GM19351 (cell line): ENCODE measurements at regions not wholly inside any gene's neighbourhood (a gene's known extent, or its start where the extent isn't known, plus 50 kb on each side); places are given as distances from the start of the nearest gene placed in this dataset.

Source experiments
- ATAC-seq: cut with Tn5 transposase; IDR thresholded peaks from one replicate; pipeline ENCODE4 v1.9.1; 2021; ENCODE audit warnings: mild to moderate bottlenecking, moderate library complexity; ENCODE audit not compliant: unreplicated experiment

- no peak for ATAC-seq
Observed at GRCh38 chr3:13174011-13174802, 101.0 kb upstream of the IQSEC1 start.

GRCh38 chr3:13173186-13173585 is 100.0 kb upstream of the IQSEC1 start:
- no peak for ATAC-seq

GRCh38 chr3:13172644-13173013 is 99.4 kb upstream of the IQSEC1 start:
- no peak for ATAC-seq

GRCh38 chr3:13171704-13172643 is 98.7 kb upstream of the IQSEC1 start:
- ATAC-seq, result no peak

- no peak for ATAC-seq
Observed at GRCh38 chr3:13170317-13170716, 97.1 kb upstream of the IQSEC1 start.

GRCh38 chr3:13168391-13168790 is 95.2 kb upstream of the IQSEC1 start:
- ATAC-seq, result no peak

- ATAC-seq, result no peak
Observed at GRCh38 chr3:13167829-13168228, 94.6 kb upstream of the IQSEC1 start.

- no peak for ATAC-seq
Observed at GRCh38 chr3:13167064-13167743, 94.0 kb upstream of the IQSEC1 start.

- no peak for ATAC-seq
Observed at GRCh38 chr3:13166243-13167063, 93.2 kb upstream of the IQSEC1 start.

- no peak for ATAC-seq
Observed at GRCh38 chr3:13165576-13165975, 92.3 kb upstream of the IQSEC1 start.

GRCh38 chr3:13164893-13165492 is 91.8 kb upstream of the IQSEC1 start:
- ATAC-seq, result no peak

- no peak for ATAC-seq
Observed at GRCh38 chr3:13163848-13164382, 90.7 kb upstream of the IQSEC1 start.

- ATAC-seq, result no peak
Observed at GRCh38 chr3:13162549-13163320, 89.5 kb upstream of the IQSEC1 start.

GRCh38 chr3:13161771-13162535 is 88.7 kb upstream of the IQSEC1 start:
- no peak for ATAC-seq

- ATAC-seq, result no peak
Observed at GRCh38 chr3:13161021-13161759, 88.0 kb upstream of the IQSEC1 start.

GRCh38 chr3:13160619-13161018 is 87.4 kb upstream of the IQSEC1 start:
- no peak for ATAC-seq

GRCh38 chr3:13159890-13160289 is 86.7 kb upstream of the IQSEC1 start:
- no peak for ATAC-seq

GRCh38 chr3:13158871-13159270 is 85.6 kb upstream of the IQSEC1 start:
- ATAC-seq, result no peak
